HUDEP-2 (cell line): ENCODE measurements at regions not wholly inside any gene's neighbourhood (a gene's known extent, or its start where the extent isn't known, plus 50 kb on each side); places are given as distances from the start of the nearest gene placed in this dataset.
A peak's percentile ranks its signal among the peaks of the same experiment; 100 is the strongest.
"Not testable (repeated sequence)": the region's sequence is repeated elsewhere in the genome, so short reads cannot be mapped to it uniquely, and the experiment has no call there.

Source experiments
- DNase-seq, 76 experiments: peaks; one replicate each; lab custom pipeline; 2025; ENCODE audit not compliant: unreplicated experiment in 76 of 76; lab: John Stamatoyannopoulos, UW

- DNase-seq = no peak
These were observed 173.3 kb upstream of the HMHB1 start for GRCh38 chr5:143638654-143639053.

- no peak for DNase-seq
These were observed 174.9 kb upstream of the HMHB1 start for GRCh38 chr5:143636931-143637528.

- DNase-seq = no peak
These were observed 176.1 kb upstream of the HMHB1 start for GRCh38 chr5:143635888-143636287.

GRCh38 chr5:143635146-143635752 is 176.7 kb upstream of the HMHB1 start:
- no peak for DNase-seq

- no peak for DNase-seq
These were observed 177.3 kb upstream of the HMHB1 start for GRCh38 chr5:143634689-143635088.

- no peak for DNase-seq
These were observed 181.9 kb upstream of the HMHB1 start for GRCh38 chr5:143629871-143630659.

- not testable (repeated sequence) for DNase-seq
These were observed 186.9 kb upstream of the HMHB1 start for GRCh38 chr5:143625048-143625447.

GRCh38 chr5:143624465-143624864 is 187.5 kb upstream of the HMHB1 start:
- DNase-seq = no peak

GRCh38 chr5:143619040-143619439 is 192.9 kb upstream of the HMHB1 start:
- DNase-seq = no peak

- DNase-seq = no peak
These were observed 193.8 kb upstream of the HMHB1 start for GRCh38 chr5:143618141-143618540.

GRCh38 chr5:143614831-143615230 is 197.1 kb upstream of the HMHB1 start:
- no peak for DNase-seq

GRCh38 chr5:143613329-143613728 is 198.6 kb upstream of the HMHB1 start:
- no peak for DNase-seq

- DNase-seq = no peak
These were observed 201.0 kb upstream of the HMHB1 start for GRCh38 chr5:143610946-143611345.

GRCh38 chr5:143606043-143606752 is 202.7 kb upstream of the NR3C1 start:
- no peak for DNase-seq

GRCh38 chr5:143605403-143606005 is 202.0 kb upstream of the NR3C1 start:
- no peak for DNase-seq

GRCh38 chr5:143601917-143602333 is 198.4 kb upstream of the NR3C1 start:
- DNase-seq = peak in 18 of 76 experiments; percentile 1 to 54 (median 22)

GRCh38 chr5:143601357-143601756 is 197.9 kb upstream of the NR3C1 start:
- DNase-seq = peak in 1 of 76 experiments; percentile 0

- no peak for DNase-seq
These were observed 197.1 kb upstream of the NR3C1 start for GRCh38 chr5:143600396-143601075.

GRCh38 chr5:143599474-143599873 is 196.0 kb upstream of the NR3C1 start:
- no peak for DNase-seq

- DNase-seq = no peak
These were observed 193.3 kb upstream of the NR3C1 start for GRCh38 chr5:143596824-143597223.
